Activated CD8-positive, alpha-beta T cell treated with anti-CD3 and anti-CD28 coated beads, Interleukin-2, amount 10 ng/mL, durations not matched to agents 7 days and 5 days (primary cell): ENCODE measurements at regions not wholly inside any gene's neighbourhood (a gene's known extent, or its start where the extent isn't known, plus 50 kb on each side); places are given as distances from the start of the nearest gene placed in this dataset.

Source experiments
- ATAC-seq: fragments of 150-1000 bp; cut with Tn5 transposase; one replicate; pipeline ENCODE4 v1.10.0; 2021; ENCODE audit warnings: moderate library complexity
- CTCF ChIA-PET: fragments of 350-600 bp; sonication (Branson Sonifier 250); formaldehyde crosslinking; loops from one replicate; lab custom pipeline; 2021; ENCODE audit warnings: antibody characterized with exemption; lab: Charles Lee
- POLR2A ChIA-PET: fragments of 350-600 bp; sonication (Branson Sonifier 250); formaldehyde crosslinking; loops from one replicate; lab custom pipeline; 2021; ENCODE audit warnings: antibody characterized with exemption; lab: Charles Lee
- DNase-seq: peaks from one replicate; pipeline ENCODE4 v3.0.0-alpha.2; 2020
- H3K27ac Mint-ChIP-seq: one replicate; pipeline ENCODE4 v1.8.0; 2021; ENCODE audit warnings: mild to moderate bottlenecking, mixed read lengths
- H3K27me3 Mint-ChIP-seq: one replicate; pipeline ENCODE4 v1.8.0; 2021; ENCODE audit warnings: low read depth, mixed read lengths
- H3K36me3 Mint-ChIP-seq: one replicate; pipeline ENCODE4 v1.8.0; 2021; ENCODE audit warnings: low read depth, mixed read lengths
- H3K4me1 Mint-ChIP-seq: one replicate; pipeline ENCODE4 v1.8.0; 2021; ENCODE audit warnings: low read depth, mixed read lengths
- H3K4me3 Mint-ChIP-seq: one replicate; pipeline ENCODE4 v1.8.0; 2021; ENCODE audit warnings: mild to moderate bottlenecking, mixed read lengths
- H3K9me3 Mint-ChIP-seq: one replicate; pipeline ENCODE4 v1.8.0; 2022; ENCODE audit warnings: mixed read lengths; ENCODE audit not compliant: insufficient read depth

DNA sequence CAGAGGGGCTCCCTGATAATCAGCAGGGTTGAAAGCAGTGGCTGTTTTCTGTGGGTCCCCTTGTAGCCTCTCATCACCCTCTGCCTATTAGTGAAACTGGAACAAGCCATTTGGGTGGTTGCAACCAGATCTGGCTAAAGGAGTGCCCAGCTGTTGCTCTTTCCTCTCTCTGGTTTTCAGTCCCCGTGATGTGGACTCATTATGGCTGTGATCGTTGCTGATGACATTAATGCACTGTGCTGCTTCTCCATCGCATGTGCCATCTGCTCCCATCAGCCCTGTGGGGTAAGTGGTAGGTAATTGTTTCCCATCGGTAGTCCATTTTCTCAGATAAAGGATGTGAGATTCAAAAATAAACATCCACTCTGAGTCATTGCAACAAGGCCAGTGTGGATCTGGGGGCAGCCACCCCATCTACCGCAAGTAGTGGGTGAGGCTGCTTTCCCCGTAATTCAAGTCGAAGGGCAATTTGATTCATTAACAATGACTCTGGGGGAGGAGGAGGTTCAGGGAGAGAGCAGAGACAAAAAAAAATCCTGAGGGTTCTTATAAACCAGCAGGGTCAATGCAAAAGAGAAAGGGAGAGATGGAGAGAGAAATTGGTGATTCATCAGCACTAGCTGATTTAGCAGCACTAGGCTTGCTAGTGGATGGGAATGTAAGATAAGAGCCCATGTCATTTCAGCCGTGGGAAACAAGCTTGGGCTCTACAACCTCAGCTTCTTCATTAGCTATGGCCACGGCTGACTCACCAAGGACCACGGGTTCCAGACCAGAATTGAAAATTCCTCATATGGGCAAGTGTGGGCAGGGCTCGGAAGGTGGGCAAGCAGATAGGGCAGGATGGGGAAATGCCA lies 357.8 kb downstream of the MID1IP1 start:
- H3K9me3 Mint-ChIP-seq: no peaks in the 10 kb centered on the region
- ChIA-PET CTCF (interaction anchor here (1.0 kb wide), 1 partner anchor 9 kb away, joined by 3 read pairs; no protein-coding TSS in a partner anchor), POLR2A (no interaction called here)
- ATAC-seq (no peak), DNase-seq (no peak)
- H3K27ac Mint-ChIP-seq: no peak overlapping the region
- H3K36me3 Mint-ChIP-seq: no peaks in the 10 kb centered on the region
- H3K27me3 Mint-ChIP-seq: peaks cover 5% of the 10 kb centered on the region
- peaks cover 5% of the 10 kb centered on the region for H3K4me1 Mint-ChIP-seq
- no peak overlapping the region for H3K4me3 Mint-ChIP-seq

DNA sequence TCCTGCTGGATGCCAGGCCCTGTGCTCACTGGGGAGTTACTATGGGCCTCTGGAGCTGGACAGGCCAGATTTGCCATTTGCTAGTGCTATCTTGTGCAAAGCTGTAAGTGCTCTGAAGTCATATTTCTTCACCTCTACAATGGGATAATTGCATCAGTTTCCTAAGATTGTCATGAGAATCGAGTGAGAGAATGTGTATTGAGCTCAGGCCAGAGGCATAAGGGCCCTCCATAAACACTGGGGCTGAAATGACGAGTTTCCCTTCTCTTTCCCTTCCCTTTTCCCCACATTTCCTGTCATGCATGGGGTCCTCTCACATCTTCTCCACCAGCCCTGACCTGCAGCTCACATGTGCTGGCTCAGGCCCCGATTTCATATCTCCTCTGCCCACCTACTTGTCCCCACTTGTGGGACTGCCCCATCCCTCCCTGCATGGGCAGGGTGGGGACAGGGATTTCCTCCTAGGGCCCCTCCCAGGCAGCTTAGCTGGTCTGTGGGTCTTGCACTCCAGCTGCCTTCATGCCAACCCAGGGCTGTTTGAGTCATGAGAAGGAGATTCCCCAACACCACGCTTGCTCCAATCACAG lies 358.8 kb downstream of the MID1IP1 start:
- POLR2A ChIA-PET: no interaction called here
- Mint-ChIP-seq H3K27ac (no peak overlapping the region), H3K9me3 (no peaks in the 10 kb centered on the region), H3K4me1 (peaks cover 5% of the 10 kb centered on the region), H3K27me3 (peaks cover 5% of the 10 kb centered on the region), H3K4me3 (no peak overlapping the region), H3K36me3 (no peaks in the 10 kb centered on the region)
- CTCF ChIA-PET: interaction anchor here (1.1 kb wide), 1 partner anchor 8 kb away, joined by 4 read pairs; no protein-coding TSS in a partner anchor
- ATAC-seq: no peak
- no peak for DNase-seq

DNA sequence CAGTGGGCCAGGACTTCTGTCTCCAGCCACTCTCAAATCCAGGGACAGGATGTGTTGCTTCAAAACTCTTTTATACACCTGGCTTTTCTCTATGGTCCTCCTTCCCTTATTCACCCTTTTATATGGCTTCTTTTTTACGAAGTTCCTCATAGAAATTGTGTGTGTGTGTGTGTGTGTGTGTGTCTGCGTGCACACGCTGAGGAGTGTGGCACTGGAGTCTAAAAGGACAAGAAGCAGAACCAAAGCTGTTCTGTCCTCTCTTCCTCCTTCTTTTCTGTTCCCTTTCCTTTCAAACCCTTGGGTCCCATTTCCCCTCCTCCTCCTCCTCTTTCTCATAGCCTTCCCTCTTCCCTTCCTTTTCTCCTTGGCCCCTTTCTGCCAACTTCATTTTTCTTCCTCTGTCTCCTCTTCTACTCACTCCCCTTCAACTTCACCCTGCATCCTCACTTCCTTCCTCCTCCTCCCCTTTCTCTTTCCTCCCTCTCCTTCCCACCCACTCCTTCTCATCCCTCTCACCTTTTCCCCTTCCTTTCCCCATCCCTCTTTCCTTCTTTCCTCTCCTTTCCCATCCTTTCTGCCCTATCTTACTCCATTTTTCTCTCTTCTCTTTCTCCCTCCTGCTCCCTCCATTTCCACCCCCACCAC lies 360.5 kb downstream of the MID1IP1 start:
- H3K4me1 Mint-ChIP-seq: peaks cover 5% of the 10 kb centered on the region
- H3K27ac Mint-ChIP-seq: no peak overlapping the region
- POLR2A ChIA-PET: interaction anchor here (1.1 kb wide), 1 partner anchor 9 kb away, joined by 3 read pairs; no protein-coding TSS in a partner anchor
- DNase-seq (no peak), ATAC-seq (no peak)
- no peaks in the 10 kb centered on the region for H3K9me3 Mint-ChIP-seq
- CTCF ChIA-PET: interaction anchor here (1.0 kb wide), 1 partner anchor 28 kb away, joined by 3 read pairs; no protein-coding TSS in a partner anchor
- no peaks in the 10 kb centered on the region for H3K36me3 Mint-ChIP-seq
- no peak overlapping the region for H3K4me3 Mint-ChIP-seq
- H3K27me3 Mint-ChIP-seq: peaks cover 5% of the 10 kb centered on the region

DNA sequence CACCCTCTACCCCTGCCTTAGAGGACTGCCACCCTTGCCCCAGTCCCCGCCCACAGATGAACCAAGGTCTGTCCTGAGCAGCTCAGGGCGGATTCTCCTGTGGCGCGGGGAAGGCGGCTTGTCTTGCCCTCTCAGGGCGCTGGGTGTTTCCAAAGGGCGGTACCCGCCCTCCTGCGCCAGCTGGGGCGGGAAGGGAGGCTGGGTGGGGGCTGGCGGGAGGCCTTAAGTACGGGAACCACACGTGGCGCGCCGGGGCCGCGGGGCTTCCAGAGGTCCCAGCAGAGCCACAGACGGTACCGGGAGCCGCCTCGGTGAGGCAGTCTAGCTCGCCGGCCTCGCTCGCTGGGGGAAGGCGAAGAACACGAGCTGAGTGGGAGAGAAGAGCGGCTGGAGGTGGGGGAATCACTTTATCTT lies 361.1 kb downstream of the MID1IP1 start:
- Mint-ChIP-seq H3K9me3 (no peaks in the 10 kb centered on the region), H3K4me3 (no peak overlapping the region), H3K27me3 (peaks cover 5% of the 10 kb centered on the region), H3K27ac (no peak overlapping the region), H3K36me3 (no peaks in the 10 kb centered on the region), H3K4me1 (peaks cover 9% of the 10 kb centered on the region)
- ChIA-PET POLR2A (interaction anchor here (1.1 kb wide), 1 partner anchor 9 kb away, joined by 3 read pairs; no protein-coding TSS in a partner anchor), CTCF (interaction anchor here (1.0 to 1.6 kb wide), 2 partner anchors 28 to 79 kb away, joined by 3 to 5 read pairs; no protein-coding TSS in a partner anchor)
- peak; percentile 42 for ATAC-seq
- DNase-seq: peak; percentile 28

DNA sequence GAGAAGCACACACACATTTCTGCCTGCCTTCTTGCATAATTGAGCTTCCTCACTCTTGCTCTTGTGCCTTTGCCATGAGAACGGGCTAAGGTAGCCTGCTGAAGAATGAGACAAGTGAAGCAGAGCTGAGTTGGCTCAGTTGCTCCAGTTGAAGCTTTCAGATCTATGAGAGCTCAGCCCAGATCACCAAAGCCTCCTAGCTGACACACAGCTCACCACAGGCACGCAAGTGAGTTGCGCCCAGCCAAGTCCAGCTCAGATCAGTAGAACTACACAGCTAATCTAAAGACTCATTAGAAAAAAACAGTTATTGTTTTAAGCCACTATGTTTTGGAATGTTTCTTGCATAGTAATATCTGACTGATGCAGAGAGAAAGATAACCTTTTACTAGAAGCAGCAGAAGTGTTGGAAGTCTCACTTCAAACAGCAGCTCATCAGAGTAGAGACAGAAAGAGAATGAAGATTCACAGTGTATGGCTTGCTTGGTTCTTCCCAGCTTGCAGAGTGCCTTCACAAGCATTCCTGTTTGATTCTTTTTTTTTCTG lies 362.4 kb downstream of the MID1IP1 start:
- ChIA-PET CTCF (interaction anchor here (0.6 to 1.8 kb wide), 5 partner anchors 10 to 148 kb away, joined by 3 to 5 read pairs (median 4); no protein-coding TSS in a partner anchor), POLR2A (no interaction called here)
- ATAC-seq (no peak), DNase-seq (no peak)
- Mint-ChIP-seq H3K27ac (no peak overlapping the region), H3K4me3 (no peak overlapping the region), H3K36me3 (no peaks in the 10 kb centered on the region), H3K9me3 (no peaks in the 10 kb centered on the region), H3K4me1 (peaks cover 16% of the 10 kb centered on the region), H3K27me3 (peaks cover 5% of the 10 kb centered on the region)

DNA sequence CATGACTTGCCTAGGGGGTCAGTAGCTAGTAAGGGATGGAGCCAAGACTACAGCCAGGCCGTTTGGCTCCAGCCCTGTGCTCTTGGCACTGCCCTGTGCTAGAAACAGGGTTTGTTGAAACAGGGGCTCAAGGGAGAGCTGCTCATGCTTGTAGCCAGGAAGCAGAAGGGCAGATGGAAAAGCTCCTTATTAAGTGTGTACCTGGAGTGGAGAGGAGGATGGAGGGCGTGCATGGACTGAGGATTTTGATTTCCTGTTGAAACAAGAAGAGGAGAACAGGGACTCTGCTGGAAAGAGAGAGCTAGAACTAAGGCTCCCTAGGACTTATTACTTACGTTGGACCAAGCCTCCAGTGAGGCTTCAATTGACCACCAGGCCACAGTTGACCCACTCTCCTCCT lies 363.0 kb downstream of the MID1IP1 start:
- H3K9me3 Mint-ChIP-seq: no peaks in the 10 kb centered on the region
- no peaks in the 10 kb centered on the region for H3K36me3 Mint-ChIP-seq
- H3K27ac Mint-ChIP-seq: no peak overlapping the region
- ChIA-PET POLR2A (no interaction called here), CTCF (interaction anchor here (0.6 to 1.8 kb wide), 4 partner anchors 9 to 147 kb away, joined by 3 to 5 read pairs (median 4); no protein-coding TSS in a partner anchor)
- ATAC-seq: no peak
- no peak overlapping the region for H3K4me3 Mint-ChIP-seq
- peaks cover 5% of the 10 kb centered on the region for H3K27me3 Mint-ChIP-seq
- H3K4me1 Mint-ChIP-seq: peaks cover 16% of the 10 kb centered on the region
- DNase-seq: no peak

DNA sequence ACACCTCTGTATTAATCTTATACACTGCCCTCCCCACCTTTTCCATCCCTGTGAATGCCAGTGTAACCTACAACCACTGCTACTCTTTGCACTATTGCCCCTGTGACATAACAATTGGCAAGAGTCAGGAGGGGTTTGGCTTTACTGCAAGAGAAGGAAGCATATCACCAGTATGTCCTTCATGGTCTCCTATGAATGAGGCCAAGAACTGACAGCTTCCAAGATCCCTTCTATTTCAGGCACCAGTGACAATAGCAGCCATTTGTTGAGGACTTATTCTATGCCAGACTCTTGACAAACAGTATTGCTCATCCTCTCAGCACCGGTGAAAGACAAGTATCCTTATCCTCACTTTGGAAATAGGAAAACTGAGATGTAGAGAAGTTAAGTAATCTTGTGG lies 363.9 kb downstream of the MID1IP1 start:
- H3K4me3 Mint-ChIP-seq: no peak overlapping the region
- H3K9me3 Mint-ChIP-seq: no peaks in the 10 kb centered on the region
- DNase-seq (no peak), ATAC-seq (no peak)
- no peak overlapping the region for H3K27ac Mint-ChIP-seq
- H3K27me3 Mint-ChIP-seq: peaks cover 5% of the 10 kb centered on the region
- H3K36me3 Mint-ChIP-seq: no peaks in the 10 kb centered on the region
- H3K4me1 Mint-ChIP-seq: peaks cover 16% of the 10 kb centered on the region
- CTCF ChIA-PET: no interaction called here
- POLR2A ChIA-PET: no interaction called here

DNA sequence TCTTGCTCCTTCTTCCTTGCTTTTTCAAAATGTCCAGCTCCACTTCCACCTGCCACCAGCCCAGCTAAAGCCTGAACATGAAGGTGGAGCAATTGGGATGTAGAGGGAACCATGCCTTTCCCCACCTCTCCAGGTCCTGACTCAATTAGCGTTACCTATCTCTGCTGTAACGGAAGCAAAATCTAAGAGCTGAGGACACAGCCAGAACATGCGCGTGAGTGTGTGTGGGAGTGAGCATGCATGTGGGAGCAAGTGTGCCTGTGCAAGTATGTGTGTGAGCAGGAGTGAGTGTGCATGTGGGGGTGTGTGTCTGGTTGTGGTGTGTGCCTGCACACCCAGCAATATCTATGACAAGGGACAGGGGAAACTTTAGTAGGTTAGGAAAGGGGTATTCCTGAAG lies 364.5 kb downstream of the MID1IP1 start:
- H3K27ac Mint-ChIP-seq: no peak overlapping the region
- no peak overlapping the region for H3K4me3 Mint-ChIP-seq
- H3K27me3 Mint-ChIP-seq: peaks cover 5% of the 10 kb centered on the region
- H3K4me1 Mint-ChIP-seq: peaks cover 16% of the 10 kb centered on the region
- CTCF ChIA-PET: no interaction called here
- DNase-seq (no peak), ATAC-seq (no peak)
- no peaks in the 10 kb centered on the region for H3K9me3 Mint-ChIP-seq
- POLR2A ChIA-PET: no interaction called here
- H3K36me3 Mint-ChIP-seq: no peaks in the 10 kb centered on the region

DNA sequence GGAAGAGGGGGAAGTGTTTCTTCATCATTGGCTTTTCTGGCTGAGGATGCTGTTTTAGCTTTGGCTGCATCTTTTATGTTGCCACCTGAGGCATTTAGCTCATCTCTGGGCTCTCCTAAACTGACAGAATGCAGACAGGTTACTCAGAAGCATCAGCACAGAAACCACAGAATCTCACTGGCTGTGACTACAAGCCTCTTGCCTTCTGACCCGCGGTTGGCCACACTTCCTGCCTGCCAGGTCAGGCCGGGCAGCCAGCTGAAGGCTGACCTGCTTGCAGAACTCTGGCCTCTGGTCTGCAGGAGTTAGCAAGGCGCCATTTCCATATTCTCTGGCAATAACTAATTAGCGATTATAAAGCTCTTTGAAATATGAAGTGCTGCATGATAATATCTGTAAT lies 366.5 kb downstream of the MID1IP1 start:
- Mint-ChIP-seq H3K27me3 (peaks cover 5% of the 10 kb centered on the region), H3K36me3 (no peaks in the 10 kb centered on the region), H3K4me1 (peaks cover 14% of the 10 kb centered on the region), H3K9me3 (no peaks in the 10 kb centered on the region), H3K4me3 (no peak overlapping the region), H3K27ac (no peak overlapping the region)
- no peak for DNase-seq
- no peak for ATAC-seq
- POLR2A ChIA-PET: no interaction called here
- CTCF ChIA-PET: no interaction called here

DNA sequence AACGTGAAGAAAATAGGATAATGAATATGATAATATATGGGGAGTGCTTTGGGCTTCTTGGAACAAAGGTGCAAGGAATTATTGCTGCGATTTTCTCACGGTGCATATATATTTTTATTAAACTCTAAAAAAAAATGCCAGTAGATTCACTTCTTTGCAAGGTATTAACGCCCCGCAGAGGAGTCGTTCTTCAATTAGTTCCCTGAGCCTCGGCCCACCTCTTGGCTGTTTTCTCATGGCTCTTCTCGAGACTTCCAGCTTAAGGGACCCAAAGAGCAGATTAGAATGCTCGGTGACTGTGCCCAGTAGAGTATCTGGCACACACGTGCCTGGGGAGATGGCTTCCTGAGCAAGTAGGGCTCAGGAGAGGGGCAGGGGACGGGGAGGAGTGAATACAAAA lies 367.4 kb downstream of the MID1IP1 start:
- no peak for ATAC-seq

DNA sequence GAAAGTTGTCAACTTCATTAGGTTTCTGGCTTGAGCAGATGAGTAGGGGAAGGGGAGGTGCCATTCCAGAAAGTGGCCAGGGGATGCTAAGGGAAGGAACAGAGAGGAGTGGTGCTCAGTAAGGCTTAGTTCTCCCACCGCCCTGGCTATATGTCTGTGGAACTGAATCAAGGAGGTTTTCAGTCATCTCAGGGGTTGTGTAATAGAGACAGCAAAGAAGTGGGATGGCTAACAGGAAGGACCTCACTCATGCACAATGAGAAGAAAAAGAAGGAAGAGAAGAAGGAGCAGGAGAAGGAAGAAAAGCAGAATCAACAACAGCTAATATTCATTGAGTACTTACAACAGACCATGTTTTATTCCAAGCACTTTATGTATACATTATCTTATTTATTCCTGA lies 368.7 kb downstream of the MID1IP1 start:
- DNase-seq (no peak), ATAC-seq (no peak)
- Mint-ChIP-seq H3K27ac (no peak overlapping the region), H3K4me1 (peaks cover 21% of the 10 kb centered on the region), H3K36me3 (no peaks in the 10 kb centered on the region), H3K4me3 (no peak overlapping the region), H3K9me3 (no peaks in the 10 kb centered on the region), H3K27me3 (no peaks in the 10 kb centered on the region)
- CTCF ChIA-PET: no interaction called here
- POLR2A ChIA-PET: no interaction called here

More for the DNA sequence above, 367.4 kb downstream of the MID1IP1 start:
- DNase-seq: no peak
- Mint-ChIP-seq H3K9me3 (no peaks in the 10 kb centered on the region), H3K27me3 (no peaks in the 10 kb centered on the region), H3K4me3 (no peak overlapping the region), H3K27ac (no peak overlapping the region), H3K36me3 (no peaks in the 10 kb centered on the region), H3K4me1 (peaks cover 11% of the 10 kb centered on the region)
- ChIA-PET POLR2A (no interaction called here), CTCF (no interaction called here)
